Breast epithelium (tissue), 3 donors: ENCODE measurements at regions not wholly inside any gene's neighbourhood (a gene's known extent, or its start where the extent isn't known, plus 50 kb on each side); places are given as distances from the start of the nearest gene placed in this dataset.

Experiments
- CTCF ChIP-seq, 3 donors: fragments of 450-650 bp; IDR thresholded peaks; one replicate each; pipeline ENCODE4 v1.5.1; 2016 to 2017; ENCODE audit warnings: antibody characterized with exemption in 3 of 3, mild to moderate bottlenecking in 3 of 3, moderate library complexity in 3 of 3
- POLR2A ChIP-seq: fragments of 450-650 bp; IDR thresholded peaks from one replicate; pipeline ENCODE4 v1.6.1; 2016; ENCODE audit warnings: antibody characterized with exemption, mild to moderate bottlenecking, moderate library complexity

GRCh38 chr3:191695815-191696153 lies 234.8 kb downstream of the PYDC2 start:
- TF ChIP-seq CTCF (IDR thresholded peaks at IDR 0.05) (no peak), POLR2A (no peak)
